ES-I3 (cell line): ENCODE measurements at regions not wholly inside any gene's neighbourhood (a gene's known extent, or its start where the extent isn't known, plus 50 kb on each side); places are given as distances from the start of the nearest gene placed in this dataset.

ENCODE experiments used
- H3K36me3 ChIP-seq: 2 replicates; pipeline ENCODE4 v1.6.1; 2013; ENCODE audit warnings: mild to moderate bottlenecking, low read length, control low read depth, moderate library complexity; ENCODE audit not compliant: insufficient read depth
- H3K4me1 ChIP-seq: 2 replicates; pipeline ENCODE4 v1.6.1; 2013; ENCODE audit warnings: mild to moderate bottlenecking, control low read depth, low read length; ENCODE audit not compliant: insufficient read depth
- H3K9ac ChIP-seq: 2 replicates; pipeline ENCODE4 v1.6.1; 2013; ENCODE audit warnings: low read depth, mild to moderate bottlenecking, low read length, moderate library complexity
- H3K9me3 ChIP-seq: 2 replicates; pipeline ENCODE4 v1.6.1; 2013; ENCODE audit warnings: mild to moderate bottlenecking, low read length, moderate library complexity; ENCODE audit not compliant: control insufficient read depth, insufficient read depth

GRCh38 chr4:83873996-83874395 lies 338.1 kb downstream of the GPAT3 start:
- Histone ChIP-seq H3K9me3 (peaks cover 7% of the 10 kb centered on the region), H3K4me1 (peaks cover 8% of the 10 kb centered on the region), H3K36me3 (no peaks in the 10 kb centered on the region), H3K9ac (no peak overlapping the region)

DNA sequence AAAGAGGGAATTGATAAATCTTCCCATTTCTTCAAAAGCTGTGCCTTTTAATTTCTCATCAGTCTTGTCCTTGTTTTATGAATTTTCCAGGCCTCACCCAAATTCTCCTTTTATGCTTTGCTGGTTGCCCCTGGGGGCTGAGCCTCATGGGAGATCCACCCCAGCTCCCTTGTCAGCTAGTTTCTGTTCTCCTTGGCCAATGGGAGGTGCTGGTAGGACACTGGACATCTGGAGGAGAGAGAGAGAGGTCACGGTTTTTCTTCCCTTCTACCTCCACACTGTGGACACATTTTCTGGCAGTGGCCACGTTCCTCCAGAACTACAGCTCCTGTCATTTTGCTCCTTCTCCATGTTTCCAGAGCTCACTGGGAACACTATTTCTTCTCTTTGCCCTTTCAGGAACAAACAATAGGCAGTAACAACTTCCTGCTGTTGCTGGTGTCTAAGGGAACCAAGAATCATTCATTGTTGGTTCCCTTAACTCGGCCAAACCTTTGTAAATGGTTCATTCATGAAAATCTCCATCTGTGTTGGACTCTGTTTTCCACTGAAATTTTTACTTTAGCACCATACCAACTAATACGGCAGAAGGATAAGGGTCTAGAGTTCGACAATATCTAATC lies 334.5 kb downstream of the GPAT3 start:
- Histone ChIP-seq H3K36me3 (no peaks in the 10 kb centered on the region), H3K9ac (no peak overlapping the region), H3K4me1 (peaks cover 15% of the 10 kb centered on the region), H3K9me3 (peaks cover 7% of the 10 kb centered on the region)

DNA sequence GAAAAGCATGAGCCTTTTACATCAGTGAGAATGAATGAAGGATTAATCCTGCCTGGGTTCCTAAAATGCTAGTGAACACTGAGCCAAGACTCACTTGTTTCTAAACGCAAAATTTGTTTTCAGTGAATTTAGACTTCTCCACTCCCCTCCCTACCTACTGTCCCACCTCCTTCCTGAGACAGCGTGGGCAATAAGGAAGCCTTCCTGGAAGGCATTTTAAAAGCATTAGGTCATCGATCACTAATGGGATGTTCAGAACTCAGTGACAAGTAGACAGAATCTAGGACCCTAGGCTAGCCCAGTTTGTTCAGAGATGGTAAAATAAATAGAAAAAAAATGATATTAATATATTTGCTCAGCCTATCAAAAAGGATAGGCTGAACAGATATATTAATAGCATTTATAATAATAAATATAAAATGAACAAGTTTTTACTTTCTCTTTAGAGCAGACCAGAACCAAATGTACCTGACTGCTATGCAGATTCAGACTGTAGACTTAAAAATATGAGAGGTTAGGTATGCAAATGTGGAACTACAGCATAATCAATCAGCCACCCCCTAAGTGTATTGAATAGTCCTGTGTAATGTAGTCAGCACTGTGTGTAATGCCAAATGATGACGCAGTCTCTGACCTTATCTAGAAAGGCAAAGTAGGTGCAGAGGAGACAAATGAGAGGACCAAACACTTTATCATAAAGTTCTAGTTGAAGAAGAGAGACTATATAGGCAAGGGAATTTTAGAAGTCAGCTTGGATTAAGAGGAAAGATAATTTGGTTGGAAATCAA lies 331.1 kb downstream of the GPAT3 start:
- no peak overlapping the region for H3K9ac ChIP-seq
- peaks cover 7% of the 10 kb centered on the region for H3K9me3 ChIP-seq
- no peaks in the 10 kb centered on the region for H3K36me3 ChIP-seq
- H3K4me1 ChIP-seq = peaks cover 19% of the 10 kb centered on the region

GRCh38 chr4:83865417-83866150 lies 329.7 kb downstream of the GPAT3 start:
- H3K9ac ChIP-seq = no peak overlapping the region

GRCh38 chr4:83864097-83864817 lies 328.3 kb downstream of the GPAT3 start:
- H3K9ac ChIP-seq = no peak overlapping the region
- H3K9me3 ChIP-seq = no peaks in the 10 kb centered on the region
- H3K4me1 ChIP-seq = peaks cover 19% of the 10 kb centered on the region
- H3K36me3 ChIP-seq = no peaks in the 10 kb centered on the region

More at GRCh38 chr4:83865417-83866150, 329.7 kb downstream of the GPAT3 start:
- H3K36me3 ChIP-seq = no peaks in the 10 kb centered on the region
- no peaks in the 10 kb centered on the region for H3K9me3 ChIP-seq
- peaks cover 19% of the 10 kb centered on the region for H3K4me1 ChIP-seq

DNA sequence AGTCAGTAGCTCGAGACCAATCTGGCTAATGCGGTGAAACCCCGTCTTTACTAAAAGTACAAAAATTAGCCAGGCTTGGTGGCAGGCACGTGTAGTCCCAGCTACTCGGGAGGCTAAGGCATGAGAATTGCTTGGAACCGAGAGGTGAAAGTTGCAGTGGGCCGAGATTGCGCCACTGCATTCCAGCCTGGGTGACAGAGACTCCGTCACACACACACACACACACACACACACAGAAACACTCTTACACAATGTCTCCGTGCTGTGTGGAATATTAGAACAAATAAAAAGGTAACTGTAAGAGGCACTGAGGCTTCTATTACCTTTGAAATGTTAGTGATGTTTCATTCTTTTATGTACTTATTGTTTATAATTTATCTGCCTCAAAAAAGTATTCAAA lies 326.6 kb downstream of the GPAT3 start:
- H3K4me1 ChIP-seq = peaks cover 23% of the 10 kb centered on the region
- no peaks in the 10 kb centered on the region for H3K36me3 ChIP-seq

GRCh38 chr4:83860200-83860599 lies 324.3 kb downstream of the GPAT3 start:
- Histone ChIP-seq H3K9ac (no peak overlapping the region), H3K9me3 (no peaks in the 10 kb centered on the region), H3K4me1 (peaks cover 25% of the 10 kb centered on the region), H3K36me3 (no peaks in the 10 kb centered on the region)

More for the DNA sequence above, 326.6 kb downstream of the GPAT3 start:
- H3K9ac ChIP-seq = no peak overlapping the region
- H3K9me3 ChIP-seq = no peaks in the 10 kb centered on the region

GRCh38 chr4:83858131-83858530 lies 322.2 kb downstream of the GPAT3 start:
- Histone ChIP-seq H3K9me3 (no peaks in the 10 kb centered on the region), H3K9ac (no peak overlapping the region), H3K36me3 (no peaks in the 10 kb centered on the region), H3K4me1 (peaks cover 40% of the 10 kb centered on the region)

GRCh38 chr4:83855044-83855443 lies 319.1 kb downstream of the GPAT3 start:
- no peaks in the 10 kb centered on the region for H3K36me3 ChIP-seq
- H3K9me3 ChIP-seq = no peaks in the 10 kb centered on the region
- peaks cover 66% of the 10 kb centered on the region for H3K4me1 ChIP-seq
- no peak overlapping the region for H3K9ac ChIP-seq

DNA sequence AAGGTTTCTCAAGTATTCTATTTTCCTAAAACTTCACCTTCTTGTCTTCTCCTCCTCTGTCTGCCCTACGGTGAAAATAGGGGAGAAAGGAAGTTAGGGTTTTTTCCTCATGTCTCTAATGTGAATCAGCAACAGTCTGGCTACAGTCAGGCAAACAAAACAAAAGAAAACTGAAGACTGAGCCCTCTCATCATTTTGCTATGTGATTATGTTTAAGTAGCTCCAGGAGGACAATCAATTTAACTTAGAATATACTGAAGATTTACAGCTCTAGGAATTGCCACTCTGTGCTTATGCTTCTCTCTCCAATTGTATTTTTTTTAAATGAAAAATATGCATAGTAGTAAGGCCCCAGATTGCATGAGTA lies 316.2 kb downstream of the GPAT3 start:
- H3K9ac ChIP-seq = peak overlapping the region; percentile 37
- H3K4me1 ChIP-seq = peaks cover 76% of the 10 kb centered on the region

DNA sequence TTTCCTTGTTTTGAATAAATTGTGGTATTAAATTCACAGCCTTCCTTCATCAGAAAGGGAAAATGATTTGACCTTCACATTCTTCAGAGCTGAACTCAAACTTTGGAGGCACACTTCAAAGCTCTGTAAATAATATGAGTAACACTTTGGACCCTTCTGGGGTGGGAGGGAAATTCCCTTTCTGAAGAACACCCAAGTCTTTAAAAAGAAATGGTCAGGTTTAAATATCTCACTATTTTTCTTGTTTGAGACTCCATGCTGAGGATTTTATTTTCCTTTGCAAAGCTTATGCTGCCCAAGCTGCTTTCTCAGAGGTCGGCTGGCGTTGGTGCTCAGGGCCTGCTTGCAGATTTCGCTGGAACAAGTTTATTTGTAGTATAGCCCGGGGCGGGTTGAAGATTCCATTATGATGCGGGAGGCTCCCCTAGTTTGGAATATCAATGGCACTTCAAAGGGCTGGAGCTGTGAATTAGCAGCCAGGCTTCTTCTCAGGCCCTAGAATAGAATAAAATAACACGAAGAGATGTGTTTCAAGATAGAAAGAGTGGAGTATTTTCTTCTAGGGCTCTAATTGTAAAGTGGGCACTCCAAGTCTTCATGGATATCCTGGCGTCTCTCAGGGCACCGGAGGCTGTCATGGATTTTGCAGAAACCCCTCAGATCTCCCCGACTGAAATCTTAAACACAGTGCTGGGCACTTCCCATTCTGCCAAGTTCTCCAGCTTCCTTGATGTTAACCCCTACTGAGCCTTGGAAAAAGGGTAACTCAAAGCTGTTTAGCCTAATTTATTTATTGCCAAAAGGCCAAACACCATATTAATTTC lies 315.6 kb downstream of the GPAT3 start:
- Histone ChIP-seq H3K9ac (peak overlapping the region; percentile 37), H3K4me1 (peaks cover 70% of the 10 kb centered on the region), H3K36me3 (no peaks in the 10 kb centered on the region), H3K9me3 (no peaks in the 10 kb centered on the region)

More for the DNA sequence above, 316.2 kb downstream of the GPAT3 start:
- no peaks in the 10 kb centered on the region for H3K36me3 ChIP-seq
- H3K9me3 ChIP-seq = no peaks in the 10 kb centered on the region

GRCh38 chr4:83850435-83850834 lies 314.5 kb downstream of the GPAT3 start:
- Histone ChIP-seq H3K36me3 (no peaks in the 10 kb centered on the region), H3K9ac (no peak overlapping the region), H3K4me1 (peaks cover 60% of the 10 kb centered on the region), H3K9me3 (no peaks in the 10 kb centered on the region)

DNA sequence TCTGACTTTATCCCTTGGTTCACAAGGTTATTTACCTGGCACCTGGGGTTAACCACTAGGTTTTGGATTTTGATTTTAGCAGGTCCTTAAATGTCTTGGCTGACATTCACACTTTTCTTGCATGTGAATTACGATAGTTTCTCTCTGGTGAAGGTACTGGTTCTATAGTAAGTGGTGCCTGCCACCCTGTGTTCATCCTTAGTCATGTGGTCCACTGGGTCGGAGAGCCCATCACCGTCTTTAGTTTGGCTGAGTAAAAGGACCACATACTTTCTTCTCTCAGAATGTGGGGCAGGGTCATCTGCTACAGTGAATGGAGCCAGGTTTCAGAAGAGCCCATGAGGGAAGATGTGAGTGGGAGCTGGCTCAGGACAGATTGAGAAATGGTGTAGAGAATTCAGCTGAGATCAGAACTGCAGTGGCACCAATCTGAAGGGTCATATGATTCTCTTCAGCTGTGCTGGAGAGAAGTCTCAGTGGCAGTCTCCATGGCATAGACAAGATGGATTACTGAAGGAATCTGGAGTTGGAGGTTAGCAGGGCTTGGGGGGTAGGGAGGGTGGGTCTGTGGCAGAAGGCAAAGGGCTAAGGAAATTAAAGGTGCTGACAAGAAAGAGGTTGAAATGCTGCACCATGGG lies 310.4 kb downstream of the GPAT3 start:
- Histone ChIP-seq H3K36me3 (no peaks in the 10 kb centered on the region), H3K9ac (no peak overlapping the region), H3K9me3 (no peaks in the 10 kb centered on the region), H3K4me1 (peaks cover 24% of the 10 kb centered on the region)
